GM12872 (cell line): ENCODE measurements at regions not wholly inside any gene's neighbourhood (a gene's known extent, or its start where the extent isn't known, plus 50 kb on each side); places are given as distances from the start of the nearest gene placed in this dataset.

ENCODE experiments used
- TF ChIP-seq, protein P1 (sequence below): IDR thresholded peaks from 3 replicates; pipeline ENCODE4 v1.5.1; 2011; ENCODE audit warnings: low read depth, mild to moderate bottlenecking, low read length, moderate library complexity; ENCODE audit not compliant: insufficient read depth

DNA sequence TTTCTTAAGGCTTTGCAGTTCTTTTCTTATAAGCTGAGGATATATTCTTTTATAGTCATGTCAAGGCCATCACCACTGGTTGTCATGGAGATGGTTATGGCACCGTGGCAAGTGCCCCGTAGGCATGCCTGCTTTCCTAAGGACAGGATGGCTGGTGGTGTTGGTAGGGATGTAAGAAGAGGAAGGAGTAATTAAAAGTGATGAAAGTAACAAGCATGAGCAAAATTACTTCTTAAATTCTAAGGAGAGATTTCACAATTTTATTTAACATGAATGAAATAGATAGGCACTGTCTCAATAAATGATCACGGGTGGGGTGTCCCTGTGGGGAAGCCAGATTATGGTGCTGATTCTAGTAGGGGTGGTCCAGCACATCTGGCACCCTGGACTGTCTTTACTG lies 290.2 kb upstream of the KLF4 start:
- TF ChIP-seq, protein P1, sequence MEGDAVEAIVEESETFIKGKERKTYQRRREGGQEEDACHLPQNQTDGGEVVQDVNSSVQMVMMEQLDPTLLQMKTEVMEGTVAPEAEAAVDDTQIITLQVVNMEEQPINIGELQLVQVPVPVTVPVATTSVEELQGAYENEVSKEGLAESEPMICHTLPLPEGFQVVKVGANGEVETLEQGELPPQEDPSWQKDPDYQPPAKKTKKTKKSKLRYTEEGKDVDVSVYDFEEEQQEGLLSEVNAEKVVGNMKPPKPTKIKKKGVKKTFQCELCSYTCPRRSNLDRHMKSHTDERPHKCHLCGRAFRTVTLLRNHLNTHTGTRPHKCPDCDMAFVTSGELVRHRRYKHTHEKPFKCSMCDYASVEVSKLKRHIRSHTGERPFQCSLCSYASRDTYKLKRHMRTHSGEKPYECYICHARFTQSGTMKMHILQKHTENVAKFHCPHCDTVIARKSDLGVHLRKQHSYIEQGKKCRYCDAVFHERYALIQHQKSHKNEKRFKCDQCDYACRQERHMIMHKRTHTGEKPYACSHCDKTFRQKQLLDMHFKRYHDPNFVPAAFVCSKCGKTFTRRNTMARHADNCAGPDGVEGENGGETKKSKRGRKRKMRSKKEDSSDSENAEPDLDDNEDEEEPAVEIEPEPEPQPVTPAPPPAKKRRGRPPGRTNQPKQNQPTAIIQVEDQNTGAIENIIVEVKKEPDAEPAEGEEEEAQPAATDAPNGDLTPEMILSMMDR: no peak

DNA sequence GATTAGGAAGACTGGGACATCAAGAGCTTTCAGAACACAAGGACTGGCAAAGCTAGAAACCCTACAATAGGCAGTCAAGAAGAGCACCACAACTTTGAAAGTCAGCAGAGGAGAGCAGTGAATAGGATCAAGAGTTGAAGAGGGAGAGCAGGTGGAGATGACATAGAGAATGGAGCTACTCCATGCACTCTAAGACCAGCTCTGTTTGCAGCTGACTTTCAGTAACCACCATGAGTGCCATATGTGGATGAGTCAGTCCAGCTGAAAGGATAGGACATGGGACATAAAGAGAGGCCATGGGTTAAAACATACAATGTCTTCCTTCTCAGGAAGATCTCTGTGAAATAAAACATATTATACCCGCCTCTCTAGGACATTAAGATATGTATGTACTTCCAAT lies 289.1 kb upstream of the KLF4 start:
- TF ChIP-seq, protein P1: no peak

DNA sequence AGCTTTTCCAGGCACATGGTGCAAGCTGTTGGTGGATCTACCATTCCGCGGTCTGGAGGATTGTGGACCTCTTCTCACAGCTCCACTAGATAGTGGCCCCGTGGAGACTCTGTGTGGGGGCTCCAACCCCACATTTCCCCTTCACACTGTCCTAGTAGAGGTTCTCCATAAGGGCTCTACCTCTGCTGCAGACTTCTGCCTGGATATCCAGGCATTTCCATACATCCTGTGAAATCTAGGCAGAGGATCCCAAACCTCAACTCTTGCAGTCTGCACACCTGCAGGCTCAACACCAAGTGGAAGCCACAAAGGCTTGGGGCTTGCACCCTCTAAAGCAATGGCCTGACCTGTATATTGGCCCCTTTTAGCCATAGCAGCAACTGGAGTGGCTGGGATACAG lies 283.4 kb upstream of the KLF4 start:
- TF ChIP-seq, protein P1: no peak

DNA sequence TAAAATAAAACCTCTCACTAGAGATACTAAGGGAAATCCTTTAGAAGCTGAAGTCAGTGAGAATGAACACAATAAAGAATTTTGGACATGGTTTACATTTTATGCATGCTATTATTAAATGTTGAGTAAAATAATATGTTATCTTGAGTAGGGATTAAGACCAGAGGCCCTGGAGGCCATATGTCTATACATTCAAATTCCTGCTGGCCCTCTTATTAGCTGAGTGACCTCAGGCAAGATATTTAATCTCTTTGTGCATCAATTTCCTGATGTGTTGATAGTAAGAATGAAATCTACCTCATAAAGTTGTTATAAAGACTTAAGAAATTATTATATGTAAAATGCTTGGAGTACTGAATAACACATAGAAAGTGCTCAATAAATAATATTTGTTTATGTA lies 281.1 kb upstream of the KLF4 start:
- TF ChIP-seq, protein P1: no peak

DNA sequence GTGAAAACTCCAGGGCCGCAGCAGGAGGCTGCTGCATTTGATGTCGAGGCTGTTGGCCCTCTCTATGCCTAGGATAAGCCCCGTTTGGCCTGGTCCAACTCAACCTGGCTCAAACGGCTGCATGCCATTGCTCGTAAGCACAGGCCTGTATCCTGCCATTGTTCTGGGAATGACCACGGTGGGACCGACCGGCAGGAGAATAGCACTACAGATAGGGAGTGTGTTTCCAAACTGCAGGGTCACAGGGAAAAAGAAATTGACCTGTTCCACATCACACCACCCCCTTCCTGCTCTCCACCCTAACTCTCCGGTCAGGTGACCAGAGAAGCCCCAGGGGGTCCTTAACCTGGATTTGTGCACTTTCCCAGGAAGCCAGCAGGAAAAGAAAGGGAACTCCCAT lies 278.7 kb upstream of the KLF4 start:
- TF ChIP-seq, protein P1: no peak

DNA sequence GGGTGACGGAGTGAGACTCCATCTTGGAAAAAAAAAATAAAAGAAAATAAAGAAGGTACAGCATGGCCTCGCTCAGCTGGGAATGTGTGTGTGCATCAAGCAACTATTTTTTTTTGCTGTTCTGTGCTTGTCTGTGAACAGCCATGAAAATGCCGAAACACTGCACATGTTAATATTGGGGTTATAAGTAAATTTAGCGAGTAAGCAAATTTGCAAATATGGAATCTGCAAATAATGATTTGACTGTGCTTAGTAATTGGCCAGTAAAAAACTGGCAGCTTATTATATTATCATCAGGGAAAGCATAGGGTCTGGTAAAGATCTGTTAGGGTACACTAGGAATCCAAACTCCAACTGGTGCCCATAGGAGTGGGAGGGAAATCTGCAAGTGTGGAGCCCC lies 278.1 kb upstream of the KLF4 start:
- TF ChIP-seq, protein P1: no peak

DNA sequence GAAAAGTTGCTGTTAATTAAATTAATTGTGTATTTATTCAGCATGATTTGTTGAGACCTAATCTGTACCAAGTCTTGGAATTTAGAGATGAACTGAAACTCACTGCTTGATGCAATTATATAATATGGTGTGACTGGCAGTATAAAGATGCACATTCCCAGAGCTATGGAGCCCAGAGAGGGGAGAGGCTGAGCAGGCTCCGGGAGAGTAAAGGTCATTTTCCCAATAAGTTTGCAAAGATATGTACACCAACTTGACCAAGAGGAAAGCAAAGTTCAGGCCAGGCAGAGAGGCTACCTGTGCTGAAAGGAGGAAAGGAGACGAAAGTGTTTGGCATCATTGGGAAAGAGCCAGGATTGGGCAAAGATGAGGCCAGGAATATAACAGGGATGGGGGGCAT lies 271.7 kb upstream of the KLF4 start:
- TF ChIP-seq, protein P1: no peak
